HepG2 (cell line): ENCODE measurements at regions not wholly inside any gene's neighbourhood (a gene's known extent, or its start where the extent isn't known, plus 50 kb on each side); places are given as distances from the start of the nearest gene placed in this dataset.

Experiments
- ATAC-seq: fragments of 200-7000 bp; cut with Tn5 transposase; 3 replicates; pipeline ENCODE4 v1.9.1; 2020; ENCODE audit warnings: mild to moderate bottlenecking, moderate library complexity
- BruUV-seq: library from RNA; stranded (reverse); fragments of 400-500 nt; replicated peaks from 2 replicates; lab custom pipeline; 2021; lab: Mats Ljungman, UMichigan
- CTCF ChIA-PET: fragments of 300-600 bp; formaldehyde crosslinking; extraction: SDS; loops from one replicate; lab custom pipeline; 2021; ENCODE audit warnings: low total read pairs, inconsistent platforms, low intra/inter-chr PET ratio; lab: Yijun Ruan, JAX
- POLR2A ChIA-PET: fragments of 350-600 bp; sonication (Branson Sonifier 250); formaldehyde crosslinking; loops from one replicate; lab custom pipeline; 2020; ENCODE audit warnings: antibody characterized with exemption, inconsistent platforms; lab: Yijun Ruan, JAX
- DNase-seq: peaks from one replicate; pipeline ENCODE4 v3.0.0-alpha.2; 2015; ENCODE audit warnings: low spot score
- FAIRE-seq: peaks from 3 replicates; lab custom pipeline; 2011; peaks lifted over from hg19 to GRCh38; lab: Jason Lieb, UNC
- H2AFZ ChIP-seq: one replicate; pipeline ENCODE4 v1.6.1; 2011; ENCODE audit warnings: low read length, inconsistent platforms
- H3K27ac ChIP-seq: fragments of 300-600 bp; 3 replicates; pipeline ENCODE4 v1.8.0; 2011; ENCODE audit warnings: mixed run types, mild to moderate bottlenecking, mixed read lengths, low read length, inconsistent platforms; ENCODE audit not compliant: insufficient read depth; ENCODE audit errors: extremely low read length
- H3K27me3 ChIP-seq, 2 experiments: fragments of 200-600 bp in 1 of 2; 2 replicates in 1 of 2; 3 replicates in 1 of 2; pipeline versions ENCODE4 v1.6.0 to v1.8.0; 2011; ENCODE audit warnings: low read length in 2 of 2, mild to moderate bottlenecking in 2 of 2, moderate library complexity in 2 of 2, inconsistent platforms in 1 of 2; ENCODE audit not compliant: insufficient read depth in 2 of 2, control insufficient read depth in 1 of 2
- H3K36me3 ChIP-seq, 2 experiments: fragments of 200-600 bp in 1 of 2; replicated peaks in 1 of 2; 2 replicates in 1 of 2; 3 replicates in 1 of 2; pipeline versions ENCODE4 v1.5.1 to v1.8.0; 2011; ENCODE audit warnings: low read length in 2 of 2, inconsistent platforms in 1 of 2; ENCODE audit not compliant: insufficient read depth in 2 of 2, control insufficient read depth in 1 of 2
- H3K4me1 ChIP-seq: 2 replicates; pipeline ENCODE4 v1.5.1; 2012; ENCODE audit warnings: low read length, inconsistent platforms; ENCODE audit not compliant: insufficient read depth
- H3K4me2 ChIP-seq: 2 replicates; pipeline ENCODE4 v1.6.0; 2011; ENCODE audit warnings: low read depth, low read length, inconsistent platforms
- H3K4me3 ChIP-seq, 3 experiments: fragments of 200-600 bp in 1 of 3; sonication (generic), shearing (Covaris generic) in 1 of 3; replicated peaks in 1 of 3; 2 replicates each; pipeline ENCODE4 v1.5.1; 2011 to 2016; ENCODE audit warnings: low read length in 3 of 3, inconsistent platforms in 2 of 3, low read depth in 2 of 3, mild to moderate bottlenecking in 2 of 3, control low read depth in 1 of 3, mixed read lengths in 1 of 3; ENCODE audit not compliant: insufficient read depth in 1 of 3
- H3K79me2 ChIP-seq: one replicate; pipeline ENCODE4 v1.6.1; 2011; ENCODE audit warnings: low read length, inconsistent platforms; ENCODE audit not compliant: insufficient read depth
- H3K9ac ChIP-seq: 2 replicates; pipeline ENCODE4 v1.6.0; 2011; ENCODE audit warnings: mild to moderate bottlenecking, low read depth, low read length, inconsistent platforms; ENCODE audit not compliant: insufficient read depth
- H3K9me3 ChIP-seq: 2 replicates; pipeline ENCODE4 v1.5.1; 2012; ENCODE audit warnings: mild to moderate bottlenecking, low read length
- H4K20me1 ChIP-seq: 2 replicates; pipeline ENCODE4 v1.6.0; 2011; ENCODE audit warnings: inconsistent platforms, mild to moderate bottlenecking, low read length, moderate library complexity; ENCODE audit not compliant: insufficient read depth
- JUNB ChIP-seq: sonication (generic); formaldehyde crosslinking; IDR thresholded peaks from 2 replicates; pipeline ENCODE4 v1.8.0; 2022; ENCODE audit warnings: missing genetic modification reagents, mild to moderate bottlenecking, borderline replicate concordance
- MLXIP ChIP-seq: sonication (generic); formaldehyde crosslinking; IDR thresholded peaks from 2 replicates; pipeline ENCODE4 v1.9.0; 2021; ENCODE audit warnings: missing genetic modification reagents, borderline replicate concordance
- RNF219 ChIP-seq: sonication (generic); formaldehyde crosslinking; IDR thresholded peaks from 2 replicates; pipeline ENCODE4 v1.5.0; 2020; ENCODE audit warnings: mild to moderate bottlenecking, missing genetic modification reagents
- TBX2 ChIP-seq: sonication (generic); formaldehyde crosslinking; IDR thresholded peaks from 2 replicates; pipeline ENCODE4 v1.5.0; 2020; ENCODE audit warnings: missing genetic modification reagents, mild to moderate bottlenecking, borderline replicate concordance
- ZNF230 ChIP-seq: sonication (generic); formaldehyde crosslinking; IDR thresholded peaks from 2 replicates; pipeline ENCODE4 v1.4.0; 2020; ENCODE audit warnings: mild to moderate bottlenecking, missing genetic modification reagents
- ZNF652 ChIP-seq: IDR thresholded peaks from 2 replicates; pipeline ENCODE4 v1.6.1; 2016; ENCODE audit warnings: low read depth, borderline replicate concordance
- ZUFSP ChIP-seq: sonication (generic); formaldehyde crosslinking; IDR thresholded peaks from 2 replicates; pipeline ENCODE4 v1.9.0; 2021; ENCODE audit warnings: missing genetic modification reagents, mild to moderate bottlenecking, borderline replicate concordance
- WGBS: methylation state at CpG from one replicate; pipeline ENCODE4 v1.1.6; 2017; ENCODE audit warnings: low lambda C conversion rate; 5-methylcytosine and 5-hydroxymethylcytosine counted together
- in situ Hi-C: cut with HindIII; loops from 2 replicates; pipeline ENCODE4 v1.10.0; 2017; ENCODE audit warnings: low pct_unique_long_range_greater_than_20kb; ENCODE audit not compliant: extremely low pct_ligation_motif_present
- intact Hi-C: fragments of 100-400 bp; cut with micrococcal nuclease; formaldehyde crosslinking; loops from one replicate; pipeline ENCODE4 v1.10.0; 2022; ENCODE audit not compliant: unreplicated experiment
- TF ChIP-seq, protein P1 (sequence below): sonication (generic); formaldehyde crosslinking; IDR thresholded peaks from 2 replicates; pipeline ENCODE4 v1.5.0; 2020; ENCODE audit warnings: missing genetic modification reagents

DNA sequence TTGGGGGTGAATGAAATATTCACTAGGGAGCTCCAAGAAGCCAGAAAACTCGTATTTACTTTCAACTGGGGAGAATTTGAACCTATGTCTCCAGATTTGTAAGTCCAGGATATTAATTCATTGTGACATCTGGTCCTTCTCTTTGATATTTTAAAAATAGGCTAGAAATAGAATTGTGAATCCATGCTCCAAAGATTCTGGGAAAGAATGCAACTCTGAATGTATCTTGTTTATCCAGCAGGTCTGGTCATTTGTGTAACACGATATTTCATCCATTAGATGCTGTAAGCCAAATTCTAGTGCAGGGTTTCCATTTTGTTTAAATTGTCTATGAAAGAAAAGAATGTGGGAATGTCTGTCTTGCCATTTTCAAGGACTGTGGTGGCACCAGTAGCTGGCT is 334.7 kb downstream of the BMP4 start:
- in situ Hi-C loops, result no loop called here
- DNase-seq (no peak), FAIRE-seq (no peak), ATAC-seq (no peak)
- Histone ChIP-seq H3K79me2 (no peaks in the 10 kb centered on the region), H3K4me1 (peaks cover 25% of the 10 kb centered on the region), H3K9me3 (no peaks in the 10 kb centered on the region), H3K36me3 (no peaks in the 10 kb centered on the region), H3K27ac (no peak overlapping the region), H3K4me2 (no peak overlapping the region), H4K20me1 (no peaks in the 10 kb centered on the region), H3K9ac (no peak overlapping the region), H3K27me3 (no peaks in the 10 kb centered on the region), H3K4me3 (no peak overlapping the region), H2AFZ (no peak overlapping the region)
- WGBS, result 70% methylated on average over 2 of the region's 2 CpGs
- ChIA-PET CTCF (no interaction called here), POLR2A (interaction anchor here (1.2 kb wide), 1 partner anchor 9 kb away, joined by 6 read pairs; no protein-coding TSS in a partner anchor)
- no TSS peak for BruUV-seq
- TF ChIP-seq JUNB (CRISPR knock-in tag), result no peak
- no peak for TF ChIP-seq RNF219 (CRISPR knock-in tag)
- no peak for TF ChIP-seq ZUFSP (CRISPR knock-in tag)
- no peak for TF ChIP-seq ZNF230 (CRISPR knock-in tag)
- TF ChIP-seq MLXIP, result no peak
- TF ChIP-seq ZNF652, result no peak
- TF ChIP-seq, protein P1, sequence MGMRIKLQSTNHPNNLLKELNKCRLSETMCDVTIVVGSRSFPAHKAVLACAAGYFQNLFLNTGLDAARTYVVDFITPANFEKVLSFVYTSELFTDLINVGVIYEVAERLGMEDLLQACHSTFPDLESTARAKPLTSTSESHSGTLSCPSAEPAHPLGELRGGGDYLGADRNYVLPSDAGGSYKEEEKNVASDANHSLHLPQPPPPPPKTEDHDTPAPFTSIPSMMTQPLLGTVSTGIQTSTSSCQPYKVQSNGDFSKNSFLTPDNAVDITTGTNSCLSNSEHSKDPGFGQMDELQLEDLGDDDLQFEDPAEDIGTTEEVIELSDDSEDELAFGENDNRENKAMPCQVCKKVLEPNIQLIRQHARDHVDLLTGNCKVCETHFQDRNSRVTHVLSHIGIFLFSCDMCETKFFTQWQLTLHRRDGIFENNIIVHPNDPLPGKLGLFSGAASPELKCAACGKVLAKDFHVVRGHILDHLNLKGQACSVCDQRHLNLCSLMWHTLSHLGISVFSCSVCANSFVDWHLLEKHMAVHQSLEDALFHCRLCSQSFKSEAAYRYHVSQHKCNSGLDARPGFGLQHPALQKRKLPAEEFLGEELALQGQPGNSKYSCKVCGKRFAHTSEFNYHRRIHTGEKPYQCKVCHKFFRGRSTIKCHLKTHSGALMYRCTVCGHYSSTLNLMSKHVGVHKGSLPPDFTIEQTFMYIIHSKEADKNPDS, result no peak
- TF ChIP-seq TBX2 (CRISPR knock-in tag), result no peak
- intact Hi-C loops, result no loop called here
